Activated T-helper 2 cell treated with anti-CD3 and anti-CD28 coated beads, Interferon-gamma antibody, Interleukin-2, Interleukin-4, amounts not matched to agents 10 μg/mL and 5 μg/mL and 100 μg/mL, durations not matched to agents 14 hours and 24 hours and 36 hours (primary cell): ENCODE measurements at regions not wholly inside any gene's neighbourhood (a gene's known extent, or its start where the extent isn't known, plus 50 kb on each side); places are given as distances from the start of the nearest gene placed in this dataset.
"Not testable (repeated sequence)": the region's sequence is repeated elsewhere in the genome, so short reads cannot be mapped to it uniquely, and the experiment has no call there.

Experiments used
- DNase-seq: peaks from one replicate; pipeline ENCODE4 v3.0.0; 2021; ENCODE audit warnings: low spot score
- H3K27ac Mint-ChIP-seq: one replicate; pipeline ENCODE4 v1.8.0; 2021; ENCODE audit warnings: mixed read lengths
- H3K27me3 Mint-ChIP-seq: one replicate; pipeline ENCODE4 v1.8.0; 2021; ENCODE audit warnings: low read depth, mixed read lengths
- H3K36me3 Mint-ChIP-seq: one replicate; pipeline ENCODE4 v1.8.0; 2021; ENCODE audit warnings: low read depth, mixed read lengths
- H3K4me1 Mint-ChIP-seq: one replicate; pipeline ENCODE4 v1.8.0; 2021; ENCODE audit warnings: low read depth, mixed read lengths
- H3K4me3 Mint-ChIP-seq: one replicate; pipeline ENCODE4 v1.8.0; 2021; ENCODE audit warnings: low read depth, mild to moderate bottlenecking, moderate library complexity, mixed read lengths
- H3K9me3 Mint-ChIP-seq: one replicate; pipeline ENCODE4 v1.8.0; 2021; ENCODE audit warnings: mixed read lengths
- intact Hi-C: fragments of 100-400 bp; cut with micrococcal nuclease; formaldehyde crosslinking; loops from one replicate; pipeline ENCODE4 v1.15.1; 2023

DNA sequence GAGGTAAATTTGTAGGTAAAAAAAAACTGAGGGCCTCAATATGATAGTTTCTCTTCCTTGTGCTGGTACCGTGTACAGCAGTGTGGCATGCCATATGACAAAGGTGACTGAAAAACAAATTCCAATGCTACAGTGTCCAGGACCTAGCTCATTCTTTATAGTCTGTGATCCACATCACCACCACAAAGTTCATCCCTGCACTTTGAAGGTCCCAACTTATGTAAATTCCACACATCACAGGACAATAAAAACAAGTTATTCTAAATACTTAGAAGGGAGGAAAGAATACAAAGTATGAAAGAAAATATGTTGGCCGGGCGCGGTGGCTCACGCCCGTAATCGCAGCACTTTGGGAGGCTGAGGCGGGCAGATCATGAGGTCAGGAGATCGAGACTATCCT, 314.6 kb upstream of the SGCG start:
- H3K4me1 Mint-ChIP-seq, result no peaks in the 10 kb centered on the region
- H3K36me3 Mint-ChIP-seq, result no peaks in the 10 kb centered on the region
- no peak for DNase-seq
- peaks cover 6% of the 10 kb centered on the region for H3K9me3 Mint-ChIP-seq
- no peaks in the 10 kb centered on the region for H3K27me3 Mint-ChIP-seq
- intact Hi-C loops, result no loop called here
- no peak overlapping the region for H3K27ac Mint-ChIP-seq
- H3K4me3 Mint-ChIP-seq, result no peak overlapping the region

DNA sequence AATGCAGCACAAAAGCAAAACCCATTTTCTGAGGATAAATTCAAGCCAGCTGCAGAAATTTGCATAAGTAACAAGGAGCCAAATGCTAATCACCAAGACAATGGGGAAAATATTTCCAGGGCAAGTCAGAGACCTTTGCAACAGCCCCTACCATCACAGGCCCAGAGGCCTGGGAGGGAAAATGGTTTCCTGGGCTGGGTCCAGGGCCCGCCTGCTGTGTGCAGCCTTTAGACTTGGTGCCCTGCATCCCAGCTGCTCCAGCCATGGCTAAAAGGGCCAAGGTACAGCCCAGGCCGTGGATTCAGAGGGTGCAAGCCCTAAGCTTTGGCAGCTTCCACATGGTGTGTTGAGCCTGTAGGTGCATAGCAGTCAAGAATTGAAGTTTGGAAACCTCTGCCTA, 309.5 kb upstream of the SGCG start:
- no peak for DNase-seq
- Mint-ChIP-seq H3K4me3 (no peak overlapping the region), H3K27ac (no peak overlapping the region), H3K4me1 (no peaks in the 10 kb centered on the region), H3K36me3 (no peaks in the 10 kb centered on the region), H3K27me3 (no peaks in the 10 kb centered on the region), H3K9me3 (peaks cover 20% of the 10 kb centered on the region)
- intact Hi-C loops, result no loop called here

DNA sequence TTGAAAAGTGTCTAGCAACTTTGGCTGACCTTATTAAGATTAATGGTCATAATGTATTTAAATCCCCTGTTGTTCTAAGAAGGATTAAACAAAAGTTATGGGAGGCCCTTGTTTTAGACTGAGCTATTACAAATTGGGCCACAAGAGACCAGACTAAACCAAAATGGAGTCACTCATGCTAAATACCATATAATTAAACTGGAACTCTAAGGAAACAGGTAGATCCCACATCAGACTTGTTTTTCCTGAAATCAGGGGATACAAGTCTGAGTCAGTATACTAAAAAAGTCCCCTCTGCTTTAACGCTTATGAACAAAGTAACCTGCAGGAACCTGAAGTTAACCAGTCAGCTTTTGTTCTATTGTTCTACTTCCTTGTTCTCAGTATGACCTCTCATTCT, 305.9 kb upstream of the SGCG start:
- peaks cover 20% of the 10 kb centered on the region for H3K9me3 Mint-ChIP-seq
- no peak overlapping the region for H3K4me3 Mint-ChIP-seq
- H3K4me1 Mint-ChIP-seq, result no peaks in the 10 kb centered on the region
- no peaks in the 10 kb centered on the region for H3K27me3 Mint-ChIP-seq
- H3K36me3 Mint-ChIP-seq, result no peaks in the 10 kb centered on the region
- DNase-seq, result no peak
- H3K27ac Mint-ChIP-seq, result no peak overlapping the region
- intact Hi-C loops, result no loop called here

DNA sequence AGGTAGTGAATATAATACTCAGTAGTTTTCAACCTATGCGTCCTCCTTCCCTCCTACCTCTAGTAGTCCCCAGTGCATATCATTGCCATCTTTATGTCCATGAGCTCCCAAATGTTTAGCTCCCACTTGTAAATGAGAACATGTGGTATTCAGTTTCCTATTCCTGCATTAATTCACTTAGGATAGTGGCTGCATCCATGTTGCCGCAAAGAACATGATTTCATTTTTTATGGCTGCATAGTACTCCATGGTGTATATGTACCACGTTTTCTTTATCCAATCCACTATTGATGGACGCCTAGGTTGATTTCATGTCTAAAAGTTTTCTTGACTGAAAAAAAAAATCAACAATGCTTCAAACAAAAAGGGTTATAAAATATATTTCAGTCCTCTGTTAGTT, 303.4 kb upstream of the SGCG start:
- H3K9me3 Mint-ChIP-seq, result peaks cover 13% of the 10 kb centered on the region
- intact Hi-C loops, result no loop called here
- no peaks in the 10 kb centered on the region for H3K27me3 Mint-ChIP-seq
- no peak overlapping the region for H3K27ac Mint-ChIP-seq
- no peaks in the 10 kb centered on the region for H3K36me3 Mint-ChIP-seq
- no peaks in the 10 kb centered on the region for H3K4me1 Mint-ChIP-seq
- DNase-seq, result no peak
- H3K4me3 Mint-ChIP-seq, result no peak overlapping the region

DNA sequence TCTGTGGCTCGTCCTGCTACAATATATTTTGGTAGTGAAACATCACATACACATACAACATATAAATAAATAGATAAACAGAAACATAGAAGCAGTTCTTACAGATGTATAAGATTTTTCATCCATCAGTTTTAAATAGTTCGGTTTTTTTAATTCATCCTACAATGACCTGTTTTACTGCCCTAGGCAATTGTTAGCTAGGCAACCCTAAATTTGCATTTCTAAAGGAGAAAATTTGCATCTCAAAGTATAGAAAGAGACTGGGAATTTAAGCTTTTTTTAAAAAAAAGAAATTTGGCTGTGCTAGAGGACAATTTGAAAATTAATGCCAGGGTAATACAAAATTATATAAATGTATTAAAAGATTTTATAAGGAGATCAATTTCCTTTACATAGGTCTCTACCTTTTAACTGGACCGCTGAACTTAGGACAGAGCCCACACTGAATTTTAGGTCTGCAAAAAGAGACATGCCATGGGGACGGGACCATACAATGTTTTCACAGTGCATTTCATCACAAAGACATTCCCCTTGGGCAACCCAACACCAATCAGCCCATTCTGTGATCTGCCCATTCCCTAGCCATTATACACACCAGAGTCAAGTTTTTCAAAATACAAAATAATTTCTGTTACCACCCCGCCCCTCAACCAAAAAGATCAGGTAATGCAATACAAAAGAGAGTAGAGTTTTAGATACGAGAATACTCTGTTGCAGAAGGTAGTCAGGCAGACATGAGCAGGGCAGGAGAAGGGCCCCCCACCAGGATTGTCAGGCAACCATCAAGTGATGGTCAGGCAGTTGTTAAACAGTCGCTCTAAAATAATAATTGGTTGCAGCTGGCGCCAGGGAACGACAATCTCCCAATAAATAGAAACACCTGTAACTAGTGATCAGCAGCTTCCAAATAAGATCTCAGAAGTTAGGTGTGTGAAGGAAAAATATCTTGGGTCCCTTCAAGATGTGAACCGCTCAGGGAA, 299.7 kb upstream of the SGCG start:
- Mint-ChIP-seq H3K27me3 (no peaks in the 10 kb centered on the region), H3K4me1 (no peaks in the 10 kb centered on the region), H3K9me3 (no peaks in the 10 kb centered on the region), H3K36me3 (no peaks in the 10 kb centered on the region), H3K4me3 (no peak overlapping the region), H3K27ac (no peak overlapping the region)
- intact Hi-C loops, result no loop called here
- no peak for DNase-seq

DNA sequence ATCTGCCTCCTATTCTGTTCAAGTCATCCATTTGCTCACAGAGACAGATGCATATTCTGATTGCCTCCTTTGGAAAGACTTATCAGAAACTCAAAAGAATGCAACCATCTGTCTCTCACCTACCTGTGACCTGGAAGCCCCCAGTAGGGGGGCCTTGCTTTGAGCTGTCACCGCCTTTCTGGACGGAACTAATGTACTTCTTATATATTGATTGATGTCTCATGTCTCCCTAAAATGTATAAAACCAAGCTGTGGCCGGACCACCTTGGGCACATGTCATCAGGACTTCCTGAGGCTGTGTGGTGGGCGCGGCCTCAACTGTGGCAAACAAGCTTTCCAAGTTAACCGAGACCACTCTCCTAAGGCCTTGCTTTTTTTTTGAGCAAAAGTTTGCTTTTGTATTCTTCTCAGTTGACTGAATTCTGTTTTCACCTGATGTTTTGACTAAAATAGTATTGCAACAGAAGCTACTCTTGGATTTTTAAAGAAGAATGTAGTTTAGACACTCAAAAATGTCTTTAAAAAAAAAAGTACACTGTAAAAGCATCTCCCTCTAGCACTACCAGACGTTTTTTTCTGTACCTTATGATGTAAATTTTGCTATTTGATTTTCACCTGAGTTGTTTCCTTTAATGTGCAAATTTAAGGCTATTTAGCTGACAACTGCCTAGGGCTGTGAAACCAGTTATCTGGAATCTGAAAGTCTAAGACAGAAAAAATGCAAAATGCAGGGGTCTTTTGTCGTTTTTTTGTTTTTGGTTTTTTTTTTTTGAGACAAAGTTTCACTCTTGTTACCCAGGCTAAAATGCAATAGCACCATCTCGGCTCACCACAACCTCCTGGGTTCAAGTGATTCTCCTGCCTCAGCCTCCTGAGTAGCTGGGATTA, 298.8 kb upstream of the SGCG start:
- H3K4me1 Mint-ChIP-seq, DNase-seq, intact Hi-C loops, H3K4me3 Mint-ChIP-seq, H3K27me3 Mint-ChIP-seq, H3K36me3 Mint-ChIP-seq, H3K27ac Mint-ChIP-seq, H3K9me3 Mint-ChIP-seq: not testable (repeated sequence)

DNA sequence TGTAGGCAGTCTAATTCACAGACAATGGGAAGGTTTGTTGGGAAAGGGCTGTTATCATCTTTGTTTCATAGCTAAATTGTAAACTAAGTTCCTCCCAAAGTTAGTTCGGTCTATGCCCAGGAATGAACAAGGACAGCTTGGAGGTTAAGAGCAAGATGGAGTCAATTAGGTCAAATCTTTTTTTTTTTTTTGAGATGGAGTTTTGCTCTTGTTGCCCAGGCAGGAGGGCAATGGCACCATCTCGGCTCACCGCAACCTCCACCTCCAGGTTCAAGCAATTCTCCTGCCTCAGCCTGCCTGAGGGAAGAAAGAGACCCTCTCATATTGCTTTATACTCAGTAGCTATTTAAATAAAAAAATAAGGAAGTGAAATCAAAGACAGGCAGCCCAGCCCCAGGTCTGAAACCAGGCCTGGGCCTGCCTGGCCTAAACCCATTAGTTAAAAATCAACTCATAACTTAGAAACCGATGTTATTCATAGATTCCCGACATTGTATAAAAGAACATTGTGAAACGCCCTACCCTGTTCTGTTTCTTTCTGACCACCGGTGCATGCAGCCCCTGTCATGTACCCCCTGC, 297.4 kb upstream of the SGCG start:
- no peaks in the 10 kb centered on the region for H3K4me1 Mint-ChIP-seq
- no peak overlapping the region for H3K4me3 Mint-ChIP-seq
- H3K27me3 Mint-ChIP-seq, result no peaks in the 10 kb centered on the region
- no peak overlapping the region for H3K27ac Mint-ChIP-seq
- intact Hi-C loops, result no loop called here
- no peak for DNase-seq
- no peaks in the 10 kb centered on the region for H3K36me3 Mint-ChIP-seq
- no peaks in the 10 kb centered on the region for H3K9me3 Mint-ChIP-seq

DNA sequence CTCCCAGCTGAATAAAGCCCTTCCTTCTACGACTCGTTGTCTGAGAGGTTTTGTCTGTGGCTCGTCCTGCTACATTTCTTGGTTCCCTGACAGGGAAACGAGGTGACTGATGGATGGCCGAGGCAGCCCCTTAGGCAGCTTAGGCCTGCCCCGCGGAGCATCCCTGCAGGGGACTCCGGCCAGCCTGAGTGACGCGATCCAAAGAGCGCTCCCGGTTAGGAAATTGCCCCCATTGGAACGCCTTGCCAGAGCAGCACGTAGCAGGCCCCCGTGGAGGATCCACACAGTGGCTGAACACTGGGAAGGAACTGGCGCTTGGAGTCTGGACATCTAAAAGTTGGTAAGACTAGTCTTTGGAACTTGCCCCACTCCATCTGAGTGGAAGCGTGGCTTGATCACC, 296.8 kb upstream of the SGCG start:
- no peaks in the 10 kb centered on the region for H3K27me3 Mint-ChIP-seq
- H3K9me3 Mint-ChIP-seq, result no peaks in the 10 kb centered on the region
- H3K4me3 Mint-ChIP-seq, result no peak overlapping the region
- no peak overlapping the region for H3K27ac Mint-ChIP-seq
- H3K4me1 Mint-ChIP-seq, result no peaks in the 10 kb centered on the region
- no peak for DNase-seq
- H3K36me3 Mint-ChIP-seq, result no peaks in the 10 kb centered on the region
- intact Hi-C loops, result no loop called here

DNA sequence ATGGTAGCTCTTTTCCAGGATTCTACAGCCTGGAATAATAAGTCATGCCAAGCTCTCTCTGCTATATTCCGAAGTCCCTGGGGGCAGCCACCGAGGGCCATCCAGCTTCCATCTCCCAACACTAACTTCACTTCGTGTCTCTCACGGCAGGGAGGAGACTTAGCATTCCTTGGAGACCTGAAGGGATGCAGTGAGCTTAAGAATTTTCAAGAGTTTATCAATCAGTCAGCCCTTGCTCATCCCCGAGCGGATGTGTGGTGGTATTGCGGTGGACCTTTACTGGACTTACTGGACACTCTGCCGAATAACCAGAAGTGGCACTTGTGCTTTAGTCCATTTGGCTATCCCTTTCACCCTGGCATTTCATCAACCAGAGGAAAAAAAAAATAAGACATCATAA, 294.7 kb upstream of the SGCG start:
- H3K27me3 Mint-ChIP-seq, H3K27ac Mint-ChIP-seq, H3K4me3 Mint-ChIP-seq, H3K9me3 Mint-ChIP-seq, H3K36me3 Mint-ChIP-seq, DNase-seq, intact Hi-C loops, H3K4me1 Mint-ChIP-seq: not testable (repeated sequence)

DNA sequence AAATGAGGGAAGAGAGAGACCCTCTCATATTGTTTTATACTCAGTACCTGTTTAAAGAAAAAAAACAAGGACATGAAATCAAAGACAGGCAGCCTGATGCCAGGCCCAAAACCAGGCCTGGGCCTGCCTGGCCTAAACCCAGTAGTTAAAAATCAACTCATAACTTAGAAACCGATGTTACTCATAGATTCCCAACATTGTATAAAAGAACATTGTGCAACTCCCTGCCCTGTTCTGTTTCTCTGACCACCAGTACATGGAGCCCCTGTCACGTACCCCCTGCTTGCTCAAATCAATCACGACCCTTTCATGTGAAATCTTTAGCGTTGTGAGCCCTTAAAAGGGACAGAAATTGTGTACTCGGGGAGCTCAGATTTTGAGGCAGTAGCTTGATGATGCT, 291.4 kb upstream of the SGCG start:
- H3K4me1 Mint-ChIP-seq, DNase-seq, H3K27me3 Mint-ChIP-seq, H3K4me3 Mint-ChIP-seq, H3K27ac Mint-ChIP-seq, intact Hi-C loops, H3K36me3 Mint-ChIP-seq, H3K9me3 Mint-ChIP-seq: not testable (repeated sequence)

DNA sequence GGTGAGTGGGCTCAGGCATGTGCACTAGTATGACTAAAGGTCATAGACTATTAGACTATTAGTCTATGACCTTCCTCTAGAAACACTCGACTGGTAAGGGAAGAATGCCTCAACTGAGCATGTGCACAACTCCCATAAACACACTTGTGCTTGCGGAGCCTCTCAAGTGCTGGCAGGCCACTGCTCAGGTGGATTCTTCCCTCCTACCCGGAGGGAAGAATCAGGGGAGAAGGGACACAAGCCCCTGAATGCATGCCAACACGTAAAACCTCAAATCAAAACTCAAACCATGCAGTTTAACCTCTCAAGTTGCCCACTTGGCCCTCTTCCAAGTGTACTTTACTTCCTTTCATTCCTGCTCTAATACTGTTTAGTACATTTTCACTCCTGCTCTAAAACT, 287.6 kb upstream of the SGCG start:
- Mint-ChIP-seq H3K27ac (no peak overlapping the region), H3K27me3 (no peaks in the 10 kb centered on the region), H3K4me1 (no peaks in the 10 kb centered on the region), H3K36me3 (no peaks in the 10 kb centered on the region), H3K4me3 (no peak overlapping the region), H3K9me3 (no peaks in the 10 kb centered on the region)
- intact Hi-C loops, result no loop called here
- no peak for DNase-seq

DNA sequence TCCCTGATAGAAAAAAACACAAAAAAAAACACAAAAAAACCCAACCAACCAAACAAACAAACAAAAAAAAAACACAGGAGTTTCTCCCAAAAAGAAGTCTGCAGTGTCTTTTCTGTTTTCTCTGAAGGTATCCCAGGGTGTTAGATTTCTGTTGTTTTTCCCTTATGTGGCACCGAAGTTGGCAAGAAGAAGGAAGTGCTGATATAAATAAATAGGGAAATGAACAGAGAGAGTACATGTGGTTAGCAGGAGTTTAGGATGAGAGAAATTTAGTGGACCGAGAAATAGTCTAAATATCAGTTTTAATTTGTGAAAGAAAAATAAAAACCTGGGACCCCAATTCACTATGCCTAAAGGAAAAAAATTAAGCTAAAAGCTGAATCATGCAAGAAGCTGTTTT, 287.0 kb upstream of the SGCG start:
- H3K27me3 Mint-ChIP-seq, result no peaks in the 10 kb centered on the region
- H3K36me3 Mint-ChIP-seq, result no peaks in the 10 kb centered on the region
- intact Hi-C loops, result no loop called here
- no peaks in the 10 kb centered on the region for H3K4me1 Mint-ChIP-seq
- no peaks in the 10 kb centered on the region for H3K9me3 Mint-ChIP-seq
- no peak overlapping the region for H3K4me3 Mint-ChIP-seq
- DNase-seq, result no peak
- no peak overlapping the region for H3K27ac Mint-ChIP-seq
